LNCAP (cell line): ENCODE measurements at regions not wholly inside any gene's neighbourhood (a gene's known extent, or its start where the extent isn't known, plus 50 kb on each side); places are given as distances from the start of the nearest gene placed in this dataset.

Experiments
- TF ChIP-seq, protein P1 (sequence below): fragments of 450-650 bp; IDR thresholded peaks from 2 replicates; pipeline ENCODE4 v1.5.1; 2017; ENCODE audit warnings: mild to moderate bottlenecking

GRCh38 chr4:115272594-115272993, 159.2 kb upstream of the NDST4 start:
- TF ChIP-seq, protein P1, sequence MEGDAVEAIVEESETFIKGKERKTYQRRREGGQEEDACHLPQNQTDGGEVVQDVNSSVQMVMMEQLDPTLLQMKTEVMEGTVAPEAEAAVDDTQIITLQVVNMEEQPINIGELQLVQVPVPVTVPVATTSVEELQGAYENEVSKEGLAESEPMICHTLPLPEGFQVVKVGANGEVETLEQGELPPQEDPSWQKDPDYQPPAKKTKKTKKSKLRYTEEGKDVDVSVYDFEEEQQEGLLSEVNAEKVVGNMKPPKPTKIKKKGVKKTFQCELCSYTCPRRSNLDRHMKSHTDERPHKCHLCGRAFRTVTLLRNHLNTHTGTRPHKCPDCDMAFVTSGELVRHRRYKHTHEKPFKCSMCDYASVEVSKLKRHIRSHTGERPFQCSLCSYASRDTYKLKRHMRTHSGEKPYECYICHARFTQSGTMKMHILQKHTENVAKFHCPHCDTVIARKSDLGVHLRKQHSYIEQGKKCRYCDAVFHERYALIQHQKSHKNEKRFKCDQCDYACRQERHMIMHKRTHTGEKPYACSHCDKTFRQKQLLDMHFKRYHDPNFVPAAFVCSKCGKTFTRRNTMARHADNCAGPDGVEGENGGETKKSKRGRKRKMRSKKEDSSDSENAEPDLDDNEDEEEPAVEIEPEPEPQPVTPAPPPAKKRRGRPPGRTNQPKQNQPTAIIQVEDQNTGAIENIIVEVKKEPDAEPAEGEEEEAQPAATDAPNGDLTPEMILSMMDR, result no peak

DNA sequence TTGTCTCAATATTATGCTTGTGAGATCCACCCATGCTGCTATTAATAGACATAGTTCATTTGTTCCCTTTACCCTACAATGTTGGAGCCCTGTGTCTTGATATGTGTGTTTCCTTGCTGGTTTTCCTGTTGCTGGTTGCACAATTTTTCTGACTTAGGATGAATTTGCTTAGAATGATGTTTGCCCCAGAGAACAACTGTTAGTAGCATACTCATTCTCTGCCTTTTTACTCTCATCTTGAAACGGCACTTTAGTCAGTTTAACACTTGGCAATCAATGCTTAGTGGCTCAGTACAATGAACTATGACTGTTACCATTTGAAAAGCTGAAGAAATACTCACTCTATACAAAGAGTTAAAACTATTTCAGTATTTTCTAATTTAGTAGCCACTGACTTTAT, 158.8 kb upstream of the NDST4 start:
- TF ChIP-seq, protein P1, result no peak

- TF ChIP-seq, protein P1, result no peak
Measured at GRCh38 chr4:115260195-115260594, 146.8 kb upstream of the NDST4 start.

DNA sequence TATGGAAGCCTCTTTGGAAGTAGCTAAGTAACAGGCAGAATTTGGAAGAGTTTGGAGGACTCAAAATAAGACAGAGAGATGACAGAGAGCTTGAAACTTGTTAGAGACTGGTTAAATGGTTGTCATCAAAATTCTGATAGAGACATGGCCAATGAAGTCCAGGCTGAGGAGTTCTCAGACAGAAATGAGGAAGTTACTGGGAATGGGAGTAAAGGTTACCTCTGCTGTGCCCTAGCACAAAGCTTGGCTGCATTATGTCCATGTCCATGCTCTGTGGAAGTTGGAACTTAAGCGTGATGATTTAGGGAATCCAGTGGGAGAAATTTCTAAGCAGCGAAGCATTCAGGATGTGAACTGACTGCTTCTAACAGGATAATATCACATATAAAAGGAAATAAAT, 146.2 kb upstream of the NDST4 start:
- TF ChIP-seq, protein P1, result no peak

DNA sequence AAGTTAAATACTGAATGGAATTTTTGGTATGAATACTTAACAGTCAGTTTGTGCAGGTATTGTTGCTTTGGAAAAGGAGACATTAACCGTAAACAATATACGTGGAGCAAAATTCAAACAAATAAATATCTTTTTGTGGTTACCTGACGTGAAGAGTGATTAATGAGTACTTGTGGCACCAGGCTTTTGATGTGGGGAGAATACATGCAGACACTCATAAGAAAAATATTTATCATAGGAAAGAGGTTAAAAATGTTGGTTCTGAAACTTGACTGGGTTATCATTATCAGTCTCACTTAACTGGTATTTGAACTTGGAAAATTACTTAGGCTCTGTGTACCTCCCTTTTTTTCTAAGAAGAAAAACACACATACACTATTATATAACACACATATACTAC, 136.4 kb upstream of the NDST4 start:
- TF ChIP-seq, protein P1, result no peak

DNA sequence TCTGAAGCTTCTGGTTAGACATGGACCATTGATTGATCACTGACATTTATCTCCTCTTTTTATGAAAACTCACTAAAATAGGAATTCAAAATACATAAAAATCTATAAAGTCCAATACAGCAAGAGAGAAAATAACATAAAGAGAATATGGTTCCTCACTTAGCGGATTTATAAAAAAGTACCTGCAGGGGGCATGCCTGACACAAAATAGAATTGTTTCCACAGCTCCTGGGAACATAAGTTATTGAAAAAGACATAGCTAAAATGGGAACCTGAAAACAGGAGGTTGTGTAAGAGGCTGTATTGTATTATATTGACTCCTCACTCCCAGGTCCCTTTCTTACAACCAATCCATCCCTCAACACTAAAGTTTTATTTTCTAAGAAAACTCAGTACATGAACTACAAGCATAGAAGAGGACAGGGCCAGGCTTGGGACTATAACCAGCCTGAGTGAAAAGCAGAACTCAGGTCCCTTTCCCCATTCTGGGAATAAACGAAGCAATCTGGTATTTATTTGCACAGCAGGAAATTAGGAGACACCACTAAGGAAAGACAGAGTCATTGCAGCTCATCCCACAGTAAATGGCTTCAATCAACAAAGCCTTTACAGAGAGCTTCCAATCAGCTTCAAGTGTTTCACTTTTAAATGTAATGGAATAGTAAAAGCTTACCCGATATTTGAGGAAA, 121.1 kb upstream of the NDST4 start:
- TF ChIP-seq, protein P1, result peak; percentile 48

DNA sequence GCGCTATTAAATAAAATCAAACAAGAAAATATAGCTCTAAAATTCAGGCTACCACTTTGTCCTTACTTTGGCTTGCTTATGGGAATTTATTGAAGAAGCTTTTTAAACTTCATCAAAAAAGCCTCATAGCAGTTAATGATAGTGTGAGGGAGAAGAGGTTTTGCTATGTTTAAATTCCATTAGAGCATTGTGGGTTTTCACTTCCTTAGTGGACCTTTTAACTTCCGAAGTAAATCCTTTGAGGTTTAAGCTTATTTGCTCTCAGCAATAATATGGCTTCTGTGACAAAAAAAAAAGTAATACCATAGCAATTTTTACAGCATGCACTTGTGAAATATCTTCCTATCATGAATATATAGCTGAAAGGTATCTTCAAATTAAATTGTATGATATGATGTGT, 120.2 kb upstream of the NDST4 start:
- TF ChIP-seq, protein P1, result no peak

DNA sequence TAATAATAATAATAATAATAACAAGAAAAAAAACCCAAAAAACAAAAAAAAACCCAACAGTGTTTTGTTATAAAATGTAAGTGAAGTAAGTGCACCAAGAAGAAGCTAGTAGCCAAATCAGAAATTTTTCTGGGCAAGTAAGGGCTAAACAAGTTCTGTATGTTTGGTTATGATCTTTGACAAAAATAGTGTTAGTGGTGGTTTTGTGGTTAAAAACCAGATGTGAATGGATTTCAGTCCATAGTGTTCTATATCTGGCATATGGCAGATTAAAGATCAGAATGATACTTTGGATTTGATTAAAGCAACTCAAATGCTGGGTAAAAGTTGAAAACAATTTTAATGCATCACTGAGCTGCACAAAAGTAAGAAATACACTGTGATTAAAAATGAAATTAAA, 116.5 kb upstream of the NDST4 start:
- TF ChIP-seq, protein P1, result no peak
